ENCODE measurements at regions not wholly inside any gene's neighbourhood (a gene's known extent, or its start where the extent isn't known, plus 50 kb on each side); places are given as distances from the start of the nearest gene placed in this dataset.

- ATAC-seq (ENCODE audit: low read depth), result no peak
- Histone ChIP-seq H3K36me3 (ENCODE audit: low read depth) (no peaks in the 10 kb centered on the region), H3K4me3 (ENCODE audit: severe bottlenecking) (no peak overlapping the region), H3K4me1 (ENCODE audit: insufficient read depth, poor library complexity, severe bottlenecking) (no peaks in the 10 kb centered on the region), H3K9me3 (ENCODE audit: severe bottlenecking) (no peaks in the 10 kb centered on the region), H3K27me3 (ENCODE audit: insufficient read depth, poor library complexity, severe bottlenecking) (no peaks in the 10 kb centered on the region), H3K27ac (ENCODE audit: poor library complexity, severe bottlenecking) (no peak overlapping the region)
- TF ChIP-seq, protein P1, sequence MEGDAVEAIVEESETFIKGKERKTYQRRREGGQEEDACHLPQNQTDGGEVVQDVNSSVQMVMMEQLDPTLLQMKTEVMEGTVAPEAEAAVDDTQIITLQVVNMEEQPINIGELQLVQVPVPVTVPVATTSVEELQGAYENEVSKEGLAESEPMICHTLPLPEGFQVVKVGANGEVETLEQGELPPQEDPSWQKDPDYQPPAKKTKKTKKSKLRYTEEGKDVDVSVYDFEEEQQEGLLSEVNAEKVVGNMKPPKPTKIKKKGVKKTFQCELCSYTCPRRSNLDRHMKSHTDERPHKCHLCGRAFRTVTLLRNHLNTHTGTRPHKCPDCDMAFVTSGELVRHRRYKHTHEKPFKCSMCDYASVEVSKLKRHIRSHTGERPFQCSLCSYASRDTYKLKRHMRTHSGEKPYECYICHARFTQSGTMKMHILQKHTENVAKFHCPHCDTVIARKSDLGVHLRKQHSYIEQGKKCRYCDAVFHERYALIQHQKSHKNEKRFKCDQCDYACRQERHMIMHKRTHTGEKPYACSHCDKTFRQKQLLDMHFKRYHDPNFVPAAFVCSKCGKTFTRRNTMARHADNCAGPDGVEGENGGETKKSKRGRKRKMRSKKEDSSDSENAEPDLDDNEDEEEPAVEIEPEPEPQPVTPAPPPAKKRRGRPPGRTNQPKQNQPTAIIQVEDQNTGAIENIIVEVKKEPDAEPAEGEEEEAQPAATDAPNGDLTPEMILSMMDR (IDR thresholded peaks at IDR 0.05; ENCODE audit: poor library complexity, severe bottlenecking), result no peak
- DNase-seq (ENCODE audit: low spot score), result no peak
These were observed 633.6 kb upstream of the FTMT start for GRCh38 chr5:121218086-121218485.

DNA sequence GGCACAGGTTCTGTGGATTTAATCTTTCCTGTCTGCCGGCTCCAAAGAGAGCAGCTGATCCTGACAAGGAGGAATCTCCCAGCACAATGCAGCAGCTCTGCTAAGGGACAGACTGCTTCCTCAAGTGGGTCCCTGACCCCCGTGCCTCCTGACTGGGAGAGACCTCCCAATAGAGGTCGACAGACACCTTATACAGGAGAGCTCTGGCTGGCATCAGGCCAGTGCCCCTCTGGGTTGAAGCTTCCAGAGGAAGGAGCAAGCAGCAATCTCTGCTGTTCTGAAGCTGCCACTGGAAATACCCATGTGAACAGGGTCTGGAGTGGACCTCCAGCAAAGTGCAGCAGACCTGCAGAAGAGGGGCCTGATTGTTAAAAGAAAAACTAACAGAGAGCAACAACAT lies 630.2 kb upstream of the FTMT start:
- Histone ChIP-seq H3K36me3 (ENCODE audit: low read depth) (no peaks in the 10 kb centered on the region), H3K9me3 (ENCODE audit: severe bottlenecking) (no peaks in the 10 kb centered on the region), H3K4me1 (ENCODE audit: insufficient read depth, poor library complexity, severe bottlenecking) (no peaks in the 10 kb centered on the region), H3K4me3 (ENCODE audit: severe bottlenecking) (no peak overlapping the region), H3K27me3 (ENCODE audit: insufficient read depth, poor library complexity, severe bottlenecking) (no peaks in the 10 kb centered on the region), H3K27ac (ENCODE audit: poor library complexity, severe bottlenecking) (no peak overlapping the region)
- TF ChIP-seq, protein P1 (IDR thresholded peaks at IDR 0.05; ENCODE audit: poor library complexity, severe bottlenecking), result no peak
- no peak for DNase-seq (ENCODE audit: low spot score)
- no peak for ATAC-seq (ENCODE audit: low read depth)

- TF ChIP-seq, protein P1 (IDR thresholded peaks at IDR 0.05; ENCODE audit: poor library complexity, severe bottlenecking), result no peak
- H3K36me3 ChIP-seq (ENCODE audit: low read depth), result no peaks in the 10 kb centered on the region
- H3K4me1 ChIP-seq (ENCODE audit: insufficient read depth, poor library complexity, severe bottlenecking), result no peaks in the 10 kb centered on the region
- H3K9me3 ChIP-seq (ENCODE audit: severe bottlenecking), result no peaks in the 10 kb centered on the region
- DNase-seq (ENCODE audit: low spot score), result no peak
- H3K27me3 ChIP-seq (ENCODE audit: insufficient read depth, poor library complexity, severe bottlenecking), result no peaks in the 10 kb centered on the region
- no peak overlapping the region for H3K27ac ChIP-seq (ENCODE audit: poor library complexity, severe bottlenecking)
- no peak for ATAC-seq (ENCODE audit: low read depth)
- H3K4me3 ChIP-seq (ENCODE audit: severe bottlenecking), result no peak overlapping the region
These were observed 624.9 kb upstream of the FTMT start for GRCh38 chr5:121226765-121227164.

- no peaks in the 10 kb centered on the region for H3K9me3 ChIP-seq (ENCODE audit: severe bottlenecking)
- H3K27ac ChIP-seq (ENCODE audit: poor library complexity, severe bottlenecking), result no peak overlapping the region
- no peaks in the 10 kb centered on the region for H3K36me3 ChIP-seq (ENCODE audit: low read depth)
- TF ChIP-seq, protein P1 (IDR thresholded peaks at IDR 0.05; ENCODE audit: poor library complexity, severe bottlenecking), result no peak
- no peaks in the 10 kb centered on the region for H3K27me3 ChIP-seq (ENCODE audit: insufficient read depth, poor library complexity, severe bottlenecking)
- ATAC-seq (ENCODE audit: low read depth) (no peak), DNase-seq (ENCODE audit: low spot score) (no peak)
- no peak overlapping the region for H3K4me3 ChIP-seq (ENCODE audit: severe bottlenecking)
- H3K4me1 ChIP-seq (ENCODE audit: insufficient read depth, poor library complexity, severe bottlenecking), result no peaks in the 10 kb centered on the region
These were observed 611.7 kb upstream of the FTMT start for GRCh38 chr5:121239951-121240350.

GRCh38 chr5:121246971-121247370 lies 604.7 kb upstream of the FTMT start:
- DNase-seq (ENCODE audit: low spot score) (no peak), ATAC-seq (ENCODE audit: low read depth) (no peak)
- Histone ChIP-seq H3K36me3 (ENCODE audit: low read depth) (no peaks in the 10 kb centered on the region), H3K4me1 (ENCODE audit: insufficient read depth, poor library complexity, severe bottlenecking) (peaks cover 9% of the 10 kb centered on the region), H3K4me3 (ENCODE audit: severe bottlenecking) (no peak overlapping the region), H3K27me3 (ENCODE audit: insufficient read depth, poor library complexity, severe bottlenecking) (no peaks in the 10 kb centered on the region), H3K9me3 (ENCODE audit: severe bottlenecking) (no peaks in the 10 kb centered on the region), H3K27ac (ENCODE audit: poor library complexity, severe bottlenecking) (no peak overlapping the region)
- TF ChIP-seq, protein P1 (IDR thresholded peaks at IDR 0.05; ENCODE audit: poor library complexity, severe bottlenecking), result no peak

Data from RWPE2 (cell line).